GM12872 (cell line): ENCODE measurements at regions not wholly inside any gene's neighbourhood (a gene's known extent, or its start where the extent isn't known, plus 50 kb on each side); places are given as distances from the start of the nearest gene placed in this dataset.

Source experiments
- CTCF ChIP-seq: IDR thresholded peaks from 3 replicates; pipeline ENCODE4 v1.5.1; 2011; ENCODE audit warnings: low read depth, mild to moderate bottlenecking, low read length, moderate library complexity; ENCODE audit not compliant: insufficient read depth

GRCh38 chr5:106006242-106006641 is 1664.5 kb downstream of the EFNA5 start:
- no peak for TF ChIP-seq CTCF

- no peak for TF ChIP-seq CTCF
Measured at GRCh38 chr5:105993027-105993426, 1677.7 kb downstream of the EFNA5 start.

GRCh38 chr5:105982526-105982925 is 1688.2 kb downstream of the EFNA5 start:
- no peak for TF ChIP-seq CTCF

GRCh38 chr5:105978011-105978410 is 1692.7 kb downstream of the EFNA5 start:
- no peak for TF ChIP-seq CTCF

GRCh38 chr5:105977163-105977562 is 1693.6 kb downstream of the EFNA5 start:
- no peak for TF ChIP-seq CTCF

GRCh38 chr5:105970919-105971318 is 1699.8 kb downstream of the EFNA5 start:
- no peak for TF ChIP-seq CTCF

- TF ChIP-seq CTCF, result no peak
Measured at GRCh38 chr5:105968981-105969380, 1701.8 kb downstream of the EFNA5 start.

GRCh38 chr5:105963696-105964255 is 1707.0 kb downstream of the EFNA5 start:
- TF ChIP-seq CTCF, result no peak
